NB4 (cell line): ENCODE measurements at regions not wholly inside any gene's neighbourhood (a gene's known extent, or its start where the extent isn't known, plus 50 kb on each side); places are given as distances from the start of the nearest gene placed in this dataset.

Experiments
- CTCF ChIP-seq: IDR thresholded peaks from one replicate; pipeline ENCODE4 v1.5.1; 2012; ENCODE audit warnings: low read depth, low read length
- MAX ChIP-seq: IDR thresholded peaks from 2 replicates; pipeline ENCODE4 v1.6.1; 2011; ENCODE audit warnings: low read depth, low read length
- POLR2A ChIP-seq: IDR thresholded peaks from 2 replicates; pipeline ENCODE4 v1.6.1; 2011; ENCODE audit warnings: mild to moderate bottlenecking; ENCODE audit not compliant: insufficient read length; ENCODE audit errors: extremely low read depth

GRCh38 chr14:65928995-65929394 lies 516.5 kb downstream of the FUT8 start:
- TF ChIP-seq POLR2A, result no peak
- TF ChIP-seq CTCF, result no peak
- TF ChIP-seq MAX, result no peak
